Esophagus muscularis mucosa (tissue), 4 donors: ENCODE measurements at regions not wholly inside any gene's neighbourhood (a gene's known extent, or its start where the extent isn't known, plus 50 kb on each side); places are given as distances from the start of the nearest gene placed in this dataset.

ENCODE experiments used
- DNase-seq: peaks from one replicate; pipeline ENCODE4 v3.0.0-alpha.2; 2017; ENCODE audit errors: extremely low spot score
- H3K27ac ChIP-seq, 4 donors: fragments of 200-600 bp; sonication (generic); replicated peaks in 1 of 4; 1 replicate in 3 of 4; 2 replicates in 1 of 4; pipeline ENCODE4 v1.5.1; 2016 to 2019; ENCODE audit warnings: mild to moderate bottlenecking in 1 of 4
- H3K27me3 ChIP-seq, 4 donors: fragments of 200-600 bp; sonication (generic); one replicate each; pipeline versions ENCODE4 v1.5.1 to v1.6.0; 2016 to 2019
- H3K36me3 ChIP-seq, 4 donors: fragments of 200-600 bp; sonication (generic); one replicate each; pipeline ENCODE4 v1.5.1; 2016 to 2019
- H3K4me1 ChIP-seq, 4 donors: fragments of 200-600 bp; sonication (generic); one replicate each; pipeline ENCODE4 v1.5.1; 2016 to 2019
- H3K4me3 ChIP-seq, 4 donors: fragments of 200-600 bp; sonication (generic); 1 replicate in 2 of 4; 2 replicates in 2 of 4; pipeline ENCODE4 v1.5.1; 2016 to 2019; ENCODE audit warnings: mild to moderate bottlenecking in 4 of 4, moderate library complexity in 1 of 4
- H3K9me3 ChIP-seq, 4 donors: fragments of 200-600 bp; sonication (generic); 1 replicate in 3 of 4; 2 replicates in 1 of 4; pipeline ENCODE4 v1.5.1; 2016 to 2019
- EP300 ChIP-seq: sonication (generic); formaldehyde crosslinking; IDR thresholded peaks from one replicate; pipeline ENCODE4 v1.6.1; 2017; ENCODE audit warnings: antibody characterized with exemption
- POLR2A ChIP-seq: fragments of 450-650 bp; IDR thresholded peaks from one replicate; pipeline ENCODE4 v1.6.1; 2017; ENCODE audit warnings: antibody characterized with exemption, moderate library complexity, mild to moderate bottlenecking, low read depth
- POLR2AphosphoS5 ChIP-seq, 2 donors: sonication (generic); formaldehyde crosslinking; IDR thresholded peaks; one replicate each; pipeline ENCODE4 v1.6.1; 2017; ENCODE audit warnings: antibody characterized with exemption in 2 of 2
- WGBS: methylation state at CpG from one replicate; pipeline ENCODE4 v1.1.5; 2018; 5-methylcytosine and 5-hydroxymethylcytosine counted together
- intact Hi-C: fragments of 100-400 bp; cut with DNase I; formaldehyde crosslinking; loops from one replicate; pipeline ENCODE4 v1.15.1; 2023
- TF ChIP-seq, protein P1 (sequence below), 3 experiments: fragments of 200-600 bp in 2 of 3; fragments of 450-650 bp in 1 of 3; sonication (generic) in 2 of 3; IDR thresholded peaks; one replicate each; pipeline ENCODE4 v1.5.1; 2017 to 2019; ENCODE audit warnings: antibody characterized with exemption in 3 of 3, mild to moderate bottlenecking in 2 of 3, moderate library complexity in 1 of 3

DNA sequence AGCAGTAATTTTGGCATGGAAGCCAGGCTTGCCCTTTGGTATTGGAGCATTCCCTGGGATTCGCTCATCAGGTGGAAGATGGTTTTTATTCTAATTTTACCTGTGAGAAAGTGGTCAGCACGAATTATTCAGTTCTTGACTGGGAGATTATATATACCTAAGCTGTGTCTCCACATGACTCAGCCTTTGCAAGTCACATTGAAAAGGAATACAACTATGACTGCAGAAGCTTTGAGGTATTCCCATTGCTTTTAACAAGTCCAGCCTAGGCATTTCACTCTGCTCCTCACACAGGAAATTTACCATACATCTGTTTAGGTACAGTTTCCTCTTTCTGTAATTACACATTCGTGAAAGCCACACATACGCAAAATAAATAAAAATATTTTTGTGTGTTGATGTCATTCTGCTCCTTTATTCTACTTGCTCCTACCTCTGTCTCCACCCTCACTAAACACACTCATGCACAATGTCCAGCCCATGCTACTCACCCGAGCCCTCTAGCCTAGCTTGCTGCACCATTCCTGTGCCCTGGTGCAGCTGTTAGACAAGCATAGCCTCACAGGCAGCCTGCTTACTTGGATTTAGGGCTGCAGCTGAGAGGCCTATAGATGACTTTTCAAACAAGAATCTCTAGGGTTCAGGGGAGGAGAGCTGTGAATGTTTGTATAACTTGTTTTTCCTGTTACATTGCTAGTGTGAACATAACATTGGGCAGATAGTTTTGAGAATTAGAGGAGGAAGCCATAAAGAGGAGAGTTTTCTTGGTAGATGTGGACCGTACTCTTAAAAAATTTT, 504.4 kb upstream of the FAT1 start:
- intact Hi-C loops = no loop called here
- Histone ChIP-seq H3K4me3 (no peak overlapping the region), H3K36me3 (no peaks in the 10 kb centered on the region), H3K27me3 (no peaks in the 10 kb centered on the region), H3K27ac (no peak overlapping the region), H3K4me1 (no peaks in the 10 kb centered on the region), H3K9me3 (no peaks in the 10 kb centered on the region)
- DNase-seq = no peak
- TF ChIP-seq EP300 (no peak), POLR2A (no peak), POLR2AphosphoS5 (IDR thresholded peaks at IDR 0.05) (no peak)
- TF ChIP-seq, protein P1, sequence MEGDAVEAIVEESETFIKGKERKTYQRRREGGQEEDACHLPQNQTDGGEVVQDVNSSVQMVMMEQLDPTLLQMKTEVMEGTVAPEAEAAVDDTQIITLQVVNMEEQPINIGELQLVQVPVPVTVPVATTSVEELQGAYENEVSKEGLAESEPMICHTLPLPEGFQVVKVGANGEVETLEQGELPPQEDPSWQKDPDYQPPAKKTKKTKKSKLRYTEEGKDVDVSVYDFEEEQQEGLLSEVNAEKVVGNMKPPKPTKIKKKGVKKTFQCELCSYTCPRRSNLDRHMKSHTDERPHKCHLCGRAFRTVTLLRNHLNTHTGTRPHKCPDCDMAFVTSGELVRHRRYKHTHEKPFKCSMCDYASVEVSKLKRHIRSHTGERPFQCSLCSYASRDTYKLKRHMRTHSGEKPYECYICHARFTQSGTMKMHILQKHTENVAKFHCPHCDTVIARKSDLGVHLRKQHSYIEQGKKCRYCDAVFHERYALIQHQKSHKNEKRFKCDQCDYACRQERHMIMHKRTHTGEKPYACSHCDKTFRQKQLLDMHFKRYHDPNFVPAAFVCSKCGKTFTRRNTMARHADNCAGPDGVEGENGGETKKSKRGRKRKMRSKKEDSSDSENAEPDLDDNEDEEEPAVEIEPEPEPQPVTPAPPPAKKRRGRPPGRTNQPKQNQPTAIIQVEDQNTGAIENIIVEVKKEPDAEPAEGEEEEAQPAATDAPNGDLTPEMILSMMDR (IDR thresholded peaks at IDR 0.05) = no peak
- 82% methylated on average over 6 of the region's 6 CpGs for WGBS

DNA sequence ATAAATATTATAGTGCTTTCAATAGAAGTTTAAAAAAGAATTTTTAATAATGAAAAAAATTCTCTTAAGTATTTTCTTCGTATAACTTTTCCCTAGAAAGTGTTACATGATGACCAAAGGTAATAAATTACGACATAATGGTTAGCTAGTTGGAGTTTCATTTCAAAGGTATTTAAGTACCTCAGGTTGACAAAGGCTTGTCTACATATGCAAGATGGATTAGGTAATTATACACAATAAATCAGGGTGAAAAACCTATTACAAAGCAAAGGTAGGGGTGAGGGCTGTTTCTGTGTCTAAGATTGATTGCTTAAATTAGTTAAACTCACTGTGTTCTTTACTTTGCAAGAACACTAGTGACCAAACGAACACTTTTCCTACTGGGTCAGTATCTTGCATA, 508.5 kb upstream of the FAT1 start:
- intact Hi-C loops = no loop called here
- no peaks in the 10 kb centered on the region for H3K36me3 ChIP-seq
- no peaks in the 10 kb centered on the region for H3K4me1 ChIP-seq
- H3K27ac ChIP-seq = no peak overlapping the region
- WGBS = 54% methylated on average over 3 of the region's 3 CpGs
- H3K27me3 ChIP-seq = no peaks in the 10 kb centered on the region
- no peak overlapping the region for H3K4me3 ChIP-seq
- TF ChIP-seq POLR2A (no peak), POLR2AphosphoS5 (IDR thresholded peaks at IDR 0.05) (no peak), EP300 (no peak)
- TF ChIP-seq, protein P1 (IDR thresholded peaks at IDR 0.05) = no peak
- DNase-seq = no peak
- H3K9me3 ChIP-seq = no peaks in the 10 kb centered on the region

DNA sequence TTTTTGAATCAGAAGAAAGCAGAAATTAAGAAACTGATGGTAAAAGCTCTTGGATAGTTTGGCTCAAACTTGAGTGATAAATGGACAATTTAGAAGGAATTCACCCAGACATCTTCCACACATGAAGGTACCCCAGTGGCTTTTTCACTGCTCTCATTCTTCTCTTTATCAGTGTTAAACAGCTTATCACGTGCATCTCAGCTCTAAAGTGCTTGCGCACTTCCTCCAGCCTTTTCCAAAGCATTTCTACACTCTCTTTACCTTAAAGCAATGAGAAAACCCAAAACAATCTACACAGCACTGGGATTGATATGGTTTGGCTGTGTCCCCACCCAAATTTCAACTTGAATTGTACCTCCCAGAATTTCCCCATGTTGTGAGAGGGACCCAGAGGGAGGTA, 509.1 kb upstream of the FAT1 start:
- H3K36me3 ChIP-seq = no peaks in the 10 kb centered on the region
- H3K4me3 ChIP-seq = no peak overlapping the region
- no peak for DNase-seq
- no peaks in the 10 kb centered on the region for H3K9me3 ChIP-seq
- no peaks in the 10 kb centered on the region for H3K27me3 ChIP-seq
- WGBS = 90% methylated on average over 2 of the region's 2 CpGs
- TF ChIP-seq POLR2A (no peak), POLR2AphosphoS5 (IDR thresholded peaks at IDR 0.05) (no peak), EP300 (no peak)
- TF ChIP-seq, protein P1 (IDR thresholded peaks at IDR 0.05) = no peak
- intact Hi-C loops = no loop called here
- no peak overlapping the region for H3K27ac ChIP-seq
- H3K4me1 ChIP-seq = no peaks in the 10 kb centered on the region

DNA sequence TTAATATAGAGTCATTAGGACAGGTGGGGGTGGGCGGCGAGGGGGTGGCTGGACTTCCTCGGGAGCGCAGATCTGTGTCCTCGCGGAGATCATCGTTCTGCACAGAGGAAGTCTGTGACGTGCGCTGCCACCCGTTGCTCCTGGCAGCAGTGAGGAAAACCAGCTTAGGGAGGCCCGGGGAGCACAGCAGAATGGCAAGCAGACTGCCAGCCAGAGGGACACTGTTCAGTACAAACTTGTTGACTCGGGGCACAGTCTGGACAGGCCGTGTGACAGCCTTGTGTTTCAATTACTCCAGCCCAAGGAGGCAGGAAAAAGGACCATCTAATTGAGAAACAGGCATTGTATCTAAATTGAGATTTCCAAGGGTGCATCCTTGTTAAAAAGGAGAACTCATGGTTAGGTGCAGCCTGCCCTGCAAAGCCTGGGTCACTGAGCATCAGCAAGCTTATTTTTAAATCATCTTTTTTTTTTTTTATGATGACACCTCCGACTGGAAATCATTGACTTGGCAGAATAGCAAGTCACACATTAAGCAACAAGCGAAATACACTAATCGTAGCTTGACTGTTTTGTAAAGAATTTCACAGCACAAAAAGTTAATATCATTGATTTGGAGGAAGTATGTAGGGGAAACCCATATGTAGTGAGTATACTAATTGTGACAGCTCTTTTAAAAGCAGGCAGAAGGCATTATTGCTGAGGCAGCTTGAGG, 512.0 kb upstream of the FAT1 start:
- TF ChIP-seq POLR2AphosphoS5 (IDR thresholded peaks at IDR 0.05) (no peak), POLR2A (no peak), EP300 (no peak)
- TF ChIP-seq, protein P1 (IDR thresholded peaks at IDR 0.05) = no peak
- WGBS = 84% methylated on average over 16 of the region's 16 CpGs
- Histone ChIP-seq H3K27me3 (no peaks in the 10 kb centered on the region), H3K36me3 (no peaks in the 10 kb centered on the region), H3K27ac (no peak overlapping the region), H3K4me1 (no peaks in the 10 kb centered on the region), H3K4me3 (no peak overlapping the region), H3K9me3 (no peaks in the 10 kb centered on the region)
- intact Hi-C loops = no loop called here
- DNase-seq = no peak
